Heart right ventricle (tissue), 16 donors: ENCODE measurements at regions not wholly inside any gene's neighbourhood (a gene's known extent, or its start where the extent isn't known, plus 50 kb on each side); places are given as distances from the start of the nearest gene placed in this dataset.

Experiments
- ATAC-seq, 8 donors: fragments of 200-7000 bp; cut with Tn5 transposase; one replicate each; pipeline ENCODE4 v1.9.1; 2020; ENCODE audit warnings: mild to moderate bottlenecking in 8 of 8, moderate library complexity in 8 of 8, moderate number of reproducible peaks in 1 of 8
- DNase-seq, 2 donors: peaks; one replicate each; pipeline ENCODE4 v3.0.0-alpha.2; 2020
- H3K27ac ChIP-seq, 10 donors: fragments of 200-600 bp; sonication (generic) in 2 of 10; one replicate each; pipeline versions ENCODE4 v1.5.0 to v1.8.0; 2020 to 2022; ENCODE audit warnings: mild to moderate bottlenecking in 3 of 10
- H3K27me3 ChIP-seq, 7 donors: fragments of 200-600 bp; one replicate each; pipeline ENCODE4 v1.8.0; 2021 to 2022; ENCODE audit warnings: mild to moderate bottlenecking in 2 of 7
- H3K36me3 ChIP-seq, 9 donors: fragments of 200-600 bp; sonication (generic) in 1 of 9; one replicate each; pipeline versions ENCODE4 v1.5.0 to v1.8.0; 2020 to 2022; ENCODE audit warnings: mild to moderate bottlenecking in 2 of 9
- H3K4me1 ChIP-seq, 9 donors: fragments of 200-600 bp; sonication (generic) in 1 of 9; one replicate each; pipeline versions ENCODE4 v1.5.0 to v1.8.0; 2020 to 2022; ENCODE audit warnings: mild to moderate bottlenecking in 4 of 9
- H3K4me3 ChIP-seq, 10 donors: fragments of 200-600 bp; sonication (generic) in 2 of 10; one replicate each; pipeline versions ENCODE4 v1.5.0 to v1.8.0; 2020 to 2022; ENCODE audit warnings: mild to moderate bottlenecking in 7 of 10, moderate library complexity in 2 of 10
- H3K9me3 ChIP-seq, 11 donors: fragments of 200-600 bp in 10 of 11; sonication (generic) in 2 of 11; one replicate each; pipeline versions ENCODE4 v1.5.0 to v1.8.0; 2013 to 2022; ENCODE audit warnings: mild to moderate bottlenecking in 2 of 11, control low read depth in 1 of 11, moderate library complexity in 1 of 11
- WGBS, 2 donors: extraction: QIAGEN DNeasy Blood & Tissue Kit; methylation state at CpG; one replicate each; pipeline ENCODE4 v1.1.7; 2013; ENCODE audit warnings: inconsistent platforms in 1 of 2; 5-methylcytosine and 5-hydroxymethylcytosine counted together
- intact Hi-C, 10 donors: fragments of 100-400 bp; cut with DNase I; formaldehyde crosslinking; loops; one replicate each; pipeline versions ENCODE4 v1.11.1 to v1.14.2; 2022
- microRNA-seq, 2 donors: library from miRNA; unstranded; fragments of <30 nt; microRNA quantifications; one replicate each; pipeline ENCODE4 v1.2.0, GENCODE V29; 2021
- TF ChIP-seq, protein P1 (sequence below), 9 donors: fragments of 200-600 bp; sonication (generic) in 2 of 9; IDR thresholded peaks; one replicate each; pipeline versions ENCODE4 v1.5.0 to v1.8.0; 2021 to 2022; ENCODE audit warnings: antibody characterized with exemption in 9 of 9, mild to moderate bottlenecking in 5 of 9, moderate library complexity in 1 of 9
- donor health status: Arrhythmogenic right ventricular cardiomyopathy.
- donor health status: ischemic (EF 13 %, LVEDD 7.1; RV severe dilation, severe dysfunction).
- donor health status: healthy with polysubstance abuse.
- donor health status: DM: no; HTN: yes; CAD: no.
- donor health status: DM: no; HTN: no; CAD: no.
- donor health status: ischemic (EF 25% LVEDD 6.9; RV normal size, moderate dysfunction).
- donor health status: ischemic (EF 25% LVEDD 5.7; RV mildly dilated, moderate dysfunction).
- donor health status: healthy.
- donor health status: DM: yes; HTN: yes; CAD: no.
- donor health status: Ischemic cardiomyopathy.
- donor health status: ischemic (EF 35%, LVEDD 5.7; RV mildly dilated, moderate dysfunction).
- donor health status: nonischemic (EF 11% LVEDD 7.7; RV severe dilation, severe dysfunction).
- donor health status: DM: yes; HTN: yes; CAD: no.
- donor health status: PGD.
- donor health status: ischemic (EF 29% LVEDD 5.4; RV normal size, mild dysfunction).
- donor health status: nonischemic (EF 23%, LVEDD 6.1; RV moderate dilation, normal function).

- no peak for DNase-seq
- Histone ChIP-seq H3K27me3 (no peaks in the 10 kb centered on the region), H3K4me1 (no peaks in the 10 kb centered on the region), H3K9me3 (peaks cover 0 to 48% (median 20%) of the 10 kb centered on the region in 11 donors), H3K27ac (no peak overlapping the region), H3K4me3 (no peak overlapping the region), H3K36me3 (no peaks in the 10 kb centered on the region)
- intact Hi-C loops: no loop called here
- WGBS, 2 donors: 59 to 74% methylated on average over 1 of the region's 1 CpG
- ATAC-seq: no peak
- TF ChIP-seq, protein P1, sequence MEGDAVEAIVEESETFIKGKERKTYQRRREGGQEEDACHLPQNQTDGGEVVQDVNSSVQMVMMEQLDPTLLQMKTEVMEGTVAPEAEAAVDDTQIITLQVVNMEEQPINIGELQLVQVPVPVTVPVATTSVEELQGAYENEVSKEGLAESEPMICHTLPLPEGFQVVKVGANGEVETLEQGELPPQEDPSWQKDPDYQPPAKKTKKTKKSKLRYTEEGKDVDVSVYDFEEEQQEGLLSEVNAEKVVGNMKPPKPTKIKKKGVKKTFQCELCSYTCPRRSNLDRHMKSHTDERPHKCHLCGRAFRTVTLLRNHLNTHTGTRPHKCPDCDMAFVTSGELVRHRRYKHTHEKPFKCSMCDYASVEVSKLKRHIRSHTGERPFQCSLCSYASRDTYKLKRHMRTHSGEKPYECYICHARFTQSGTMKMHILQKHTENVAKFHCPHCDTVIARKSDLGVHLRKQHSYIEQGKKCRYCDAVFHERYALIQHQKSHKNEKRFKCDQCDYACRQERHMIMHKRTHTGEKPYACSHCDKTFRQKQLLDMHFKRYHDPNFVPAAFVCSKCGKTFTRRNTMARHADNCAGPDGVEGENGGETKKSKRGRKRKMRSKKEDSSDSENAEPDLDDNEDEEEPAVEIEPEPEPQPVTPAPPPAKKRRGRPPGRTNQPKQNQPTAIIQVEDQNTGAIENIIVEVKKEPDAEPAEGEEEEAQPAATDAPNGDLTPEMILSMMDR (IDR thresholded peaks at IDR 0.05): no peak
These were observed 62.2 kb upstream of the ALCAM start for GRCh38 chr3:105304487-105304886.

- 69 to 77% methylated on average over 1 of the region's 1 CpG for WGBS, 2 donors
These were observed 51.6 kb upstream of the ALCAM start for GRCh38 chr3:105315144-105315543.

DNA sequence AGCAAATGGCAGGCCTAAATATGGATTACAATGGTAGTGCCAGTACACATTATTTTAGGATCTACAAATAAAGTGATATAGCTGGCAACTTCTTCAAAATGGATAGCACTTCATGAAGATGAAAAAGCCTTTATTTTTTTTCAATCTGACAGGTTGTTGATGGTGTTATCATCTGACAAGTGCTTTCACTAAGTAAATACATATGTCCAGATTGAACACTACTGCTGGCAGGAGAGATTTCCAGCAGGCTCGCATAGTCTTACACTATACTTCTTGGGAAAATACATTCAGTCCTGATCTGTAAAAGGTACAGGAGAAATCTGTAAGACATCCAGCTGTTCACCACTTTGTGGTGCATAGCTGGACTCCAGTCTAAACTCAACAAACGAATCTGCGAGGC, 50.9 kb upstream of the ALCAM start:
- Histone ChIP-seq H3K36me3 (no peaks in the 10 kb centered on the region), H3K27me3 (no peaks in the 10 kb centered on the region), H3K27ac (no peak overlapping the region), H3K4me1 (peaks cover 0 to 10% (median 0%) of the 10 kb centered on the region in 9 donors), H3K9me3 (peaks cover 0 to 5% (median 0%) of the 10 kb centered on the region in 11 donors), H3K4me3 (no peak overlapping the region)
- intact Hi-C loops: no loop called here
- TF ChIP-seq, protein P1 (IDR thresholded peaks at IDR 0.05): no peak
- no peak for ATAC-seq
- 62 to 70% methylated on average over 3 of the region's 3 CpGs for WGBS, 2 donors
- no peak for DNase-seq

More at GRCh38 chr3:105315144-105315543, 51.6 kb upstream of the ALCAM start:
- peaks cover 0 to 10% (median 0%) of the 10 kb centered on the region in 9 donors for H3K4me1 ChIP-seq
- no peaks in the 10 kb centered on the region for H3K27me3 ChIP-seq
- H3K27ac ChIP-seq: no peak overlapping the region
- no peak overlapping the region for H3K4me3 ChIP-seq
- intact Hi-C loops: no loop called here
- H3K36me3 ChIP-seq: no peaks in the 10 kb centered on the region
- TF ChIP-seq, protein P1 (IDR thresholded peaks at IDR 0.05): no peak
- no peak for DNase-seq
- ATAC-seq: no peak
- H3K9me3 ChIP-seq: peaks cover 0 to 10% (median 0%) of the 10 kb centered on the region in 11 donors

- peaks cover 0 to 10% (median 0%) of the 10 kb centered on the region in 9 donors for H3K4me1 ChIP-seq
- no peaks in the 10 kb centered on the region for H3K27me3 ChIP-seq
- WGBS, 2 donors: 89 to 94% methylated on average over 2 of the region's 2 CpGs
- H3K27ac ChIP-seq: no peak overlapping the region
- H3K4me3 ChIP-seq: no peak overlapping the region
- intact Hi-C loops: no loop called here
- no peak for ATAC-seq
- TF ChIP-seq, protein P1 (IDR thresholded peaks at IDR 0.05): no peak
- H3K9me3 ChIP-seq: no peaks in the 10 kb centered on the region
- no peaks in the 10 kb centered on the region for H3K36me3 ChIP-seq
- DNase-seq: no peak
These were observed 50.4 kb upstream of the ALCAM start for GRCh38 chr3:105316331-105316730.

Small RNA genes lying in the stretch of these regions (microRNA-seq; reads per million reads assigned to microRNA genes)
- 0 reads per million in 2 donors for gene MIR548AB
